Effector memory CD4-positive, alpha-beta T cell (primary cell): ENCODE measurements at regions not wholly inside any gene's neighbourhood (a gene's known extent, or its start where the extent isn't known, plus 50 kb on each side); places are given as distances from the start of the nearest gene placed in this dataset.

Experiments
- DNase-seq, 3 donors: peaks; one replicate each; pipeline ENCODE4 v3.0.0-alpha.2; 2020
- H3K27ac ChIP-seq: 2 replicates; pipeline ENCODE4 v1.7.0; 2013; ENCODE audit warnings: mild to moderate bottlenecking, low read length, moderate library complexity; ENCODE audit not compliant: insufficient read depth, poor library complexity, severe bottlenecking
- H3K27me3 ChIP-seq: replicated peaks from 2 replicates; pipeline ENCODE4 v1.7.0; 2013; ENCODE audit warnings: mild to moderate bottlenecking, low read length; ENCODE audit not compliant: insufficient read depth, control insufficient read depth, poor library complexity, severe bottlenecking
- H3K36me3 ChIP-seq: 2 replicates; pipeline ENCODE4 v1.7.0; 2013; ENCODE audit warnings: mild to moderate bottlenecking, low read length, moderate library complexity; ENCODE audit not compliant: control insufficient read depth, insufficient read depth
- H3K4me1 ChIP-seq: 2 replicates; pipeline ENCODE4 v1.7.0; 2013; ENCODE audit warnings: low read length, mild to moderate bottlenecking; ENCODE audit not compliant: control insufficient read depth, insufficient read depth, poor library complexity, severe bottlenecking
- H3K4me3 ChIP-seq: 2 replicates; pipeline ENCODE4 v1.7.0; 2013; ENCODE audit warnings: low read length, low read depth, mild to moderate bottlenecking; ENCODE audit not compliant: insufficient read depth, poor library complexity, severe bottlenecking
- H3K9me3 ChIP-seq: 2 replicates; pipeline ENCODE4 v1.7.0; 2013; ENCODE audit warnings: mild to moderate bottlenecking, low read length, moderate library complexity; ENCODE audit not compliant: control insufficient read depth

- H3K9me3 ChIP-seq: no peaks in the 10 kb centered on the region
- no peaks in the 10 kb centered on the region for H3K36me3 ChIP-seq
- H3K27me3 ChIP-seq: no peaks in the 10 kb centered on the region
- DNase-seq: no peak
- no peaks in the 10 kb centered on the region for H3K4me1 ChIP-seq
- no peak overlapping the region for H3K27ac ChIP-seq
- H3K4me3 ChIP-seq: no peak overlapping the region
These were observed 114.2 kb upstream of the JARID2 start for GRCh38 chr6:15131651-15132061.

- Histone ChIP-seq H3K4me3 (no peak overlapping the region), H3K27me3 (no peaks in the 10 kb centered on the region), H3K36me3 (no peaks in the 10 kb centered on the region), H3K9me3 (no peaks in the 10 kb centered on the region), H3K27ac (no peak overlapping the region), H3K4me1 (no peaks in the 10 kb centered on the region)
- DNase-seq: no peak
These were observed 113.7 kb upstream of the JARID2 start for GRCh38 chr6:15132167-15132566.

GRCh38 chr6:15132854-15133670 is 112.8 kb upstream of the JARID2 start:
- no peak overlapping the region for H3K27ac ChIP-seq
- H3K4me3 ChIP-seq: no peak overlapping the region
- H3K9me3 ChIP-seq: no peaks in the 10 kb centered on the region
- no peaks in the 10 kb centered on the region for H3K27me3 ChIP-seq
- no peaks in the 10 kb centered on the region for H3K36me3 ChIP-seq
- H3K4me1 ChIP-seq: no peaks in the 10 kb centered on the region
- DNase-seq: no peak

GRCh38 chr6:15137086-15137485 is 108.8 kb upstream of the JARID2 start:
- H3K9me3 ChIP-seq: no peaks in the 10 kb centered on the region
- H3K27me3 ChIP-seq: no peaks in the 10 kb centered on the region
- H3K4me1 ChIP-seq: no peaks in the 10 kb centered on the region
- H3K4me3 ChIP-seq: no peak overlapping the region
- DNase-seq: no peak
- H3K27ac ChIP-seq: no peak overlapping the region
- H3K36me3 ChIP-seq: no peaks in the 10 kb centered on the region

GRCh38 chr6:15143086-15143485 is 102.8 kb upstream of the JARID2 start:
- no peaks in the 10 kb centered on the region for H3K27me3 ChIP-seq
- no peak overlapping the region for H3K4me3 ChIP-seq
- no peaks in the 10 kb centered on the region for H3K36me3 ChIP-seq
- DNase-seq: no peak
- H3K4me1 ChIP-seq: no peaks in the 10 kb centered on the region
- no peaks in the 10 kb centered on the region for H3K9me3 ChIP-seq
- no peak overlapping the region for H3K27ac ChIP-seq

GRCh38 chr6:15143540-15143939 is 102.3 kb upstream of the JARID2 start:
- Histone ChIP-seq H3K36me3 (no peaks in the 10 kb centered on the region), H3K4me1 (no peaks in the 10 kb centered on the region), H3K27ac (no peak overlapping the region), H3K9me3 (no peaks in the 10 kb centered on the region), H3K27me3 (no peaks in the 10 kb centered on the region), H3K4me3 (no peak overlapping the region)
- DNase-seq: no peak

GRCh38 chr6:15145821-15146220 is 100.0 kb upstream of the JARID2 start:
- no peaks in the 10 kb centered on the region for H3K36me3 ChIP-seq
- no peaks in the 10 kb centered on the region for H3K9me3 ChIP-seq
- H3K4me3 ChIP-seq: no peak overlapping the region
- H3K4me1 ChIP-seq: no peaks in the 10 kb centered on the region
- no peak overlapping the region for H3K27ac ChIP-seq
- H3K27me3 ChIP-seq: no peaks in the 10 kb centered on the region
- DNase-seq: no peak

GRCh38 chr6:15147827-15148226 is 98.0 kb upstream of the JARID2 start:
- no peak for DNase-seq
- Histone ChIP-seq H3K9me3 (no peaks in the 10 kb centered on the region), H3K4me3 (no peak overlapping the region), H3K27me3 (no peaks in the 10 kb centered on the region), H3K36me3 (no peaks in the 10 kb centered on the region), H3K4me1 (no peaks in the 10 kb centered on the region), H3K27ac (no peak overlapping the region)

GRCh38 chr6:15148356-15148946 is 97.4 kb upstream of the JARID2 start:
- Histone ChIP-seq H3K36me3 (no peaks in the 10 kb centered on the region), H3K27ac (no peak overlapping the region), H3K9me3 (no peaks in the 10 kb centered on the region), H3K27me3 (no peaks in the 10 kb centered on the region), H3K4me1 (no peaks in the 10 kb centered on the region), H3K4me3 (no peak overlapping the region)
- no peak for DNase-seq

GRCh38 chr6:15150207-15150606 is 95.7 kb upstream of the JARID2 start:
- Histone ChIP-seq H3K27me3 (no peaks in the 10 kb centered on the region), H3K36me3 (no peaks in the 10 kb centered on the region), H3K27ac (no peak overlapping the region), H3K9me3 (no peaks in the 10 kb centered on the region), H3K4me3 (no peak overlapping the region), H3K4me1 (no peaks in the 10 kb centered on the region)
- DNase-seq: no peak
